PC-3 (cell line): ENCODE measurements at regions not wholly inside any gene's neighbourhood (a gene's known extent, or its start where the extent isn't known, plus 50 kb on each side); places are given as distances from the start of the nearest gene placed in this dataset.
A peak's percentile ranks its signal among the peaks of the same experiment; 100 is the strongest.

Source experiments
- ATAC-seq: fragments of 200-7000 bp; cut with Tn5 transposase; 2 replicates; pipeline ENCODE4 v1.9.1; 2020; ENCODE audit warnings: mild to moderate bottlenecking, moderate library complexity
- BruUV-seq: library from RNA; stranded (reverse); fragments of 400-500 nt; replicated peaks from 2 replicates; lab custom pipeline; 2021; lab: Mats Ljungman, UMichigan
- CTCF ChIA-PET: fragments of 300-600 bp; sonication (Branson Sonifier 250); formaldehyde crosslinking; loops from one replicate; lab custom pipeline; 2022; ENCODE audit warnings: antibody characterized with exemption; lab: Charles Lee
- POLR2A ChIA-PET: fragments of 300-600 bp; sonication (Branson Sonifier 250); formaldehyde crosslinking; loops from one replicate; lab custom pipeline; 2022; ENCODE audit warnings: antibody characterized with exemption; ENCODE audit not compliant: unreplicated experiment; lab: Charles Lee
- DNase-seq: peaks from one replicate; pipeline ENCODE4 v3.0.0-alpha.2; 2015
- H2AFZ ChIP-seq: fragments of 300-600 bp; sonication (generic); 2 replicates; pipeline ENCODE4 v1.6.0; 2016; ENCODE audit warnings: antibody characterized with exemption, low read length
- H3F3A ChIP-seq: fragments of 300-600 bp; sonication (generic); one replicate; pipeline ENCODE4 v1.6.0; 2017; ENCODE audit warnings: antibody characterized with exemption, low read length, control low read depth, mild to moderate bottlenecking; ENCODE audit not compliant: unreplicated experiment
- H3K27ac ChIP-seq: fragments of 300-600 bp; sonication (generic); 2 replicates; pipeline ENCODE4 v1.5.1; 2016; ENCODE audit warnings: mild to moderate bottlenecking, low read length
- H3K27me3 ChIP-seq: fragments of 300-600 bp; sonication (generic); 2 replicates; pipeline ENCODE4 v1.6.1; 2016; ENCODE audit warnings: low read length, mixed read lengths
- H3K36me3 ChIP-seq: fragments of 300-600 bp; sonication (generic); 2 replicates; pipeline ENCODE4 v1.6.1; 2016; ENCODE audit warnings: low read depth, mixed run types, low read length, mixed read lengths
- H3K4me1 ChIP-seq: fragments of 300-600 bp; sonication (generic); 2 replicates; pipeline ENCODE4 v1.5.1; 2016; ENCODE audit warnings: low read length; ENCODE audit not compliant: insufficient read depth
- H3K4me2 ChIP-seq: fragments of 300-600 bp; sonication (generic); 2 replicates; pipeline ENCODE4 v1.6.0; 2016; ENCODE audit warnings: low read length
- H3K4me3 ChIP-seq: fragments of 300-600 bp; sonication (generic); 2 replicates; pipeline ENCODE4 v1.5.1; 2016; ENCODE audit warnings: mild to moderate bottlenecking, low read length, mixed read lengths
- H3K79me2 ChIP-seq: fragments of 300-600 bp; sonication (generic); 2 replicates; pipeline ENCODE4 v1.6.1; 2017; ENCODE audit warnings: low read length, mixed read lengths
- H3K9ac ChIP-seq: fragments of 300-600 bp; sonication (generic); 2 replicates; pipeline ENCODE4 v1.6.0; 2016; ENCODE audit warnings: mild to moderate bottlenecking, low read length
- H3K9me2 ChIP-seq: fragments of 300-600 bp; sonication (generic); replicated peaks from 2 replicates; pipeline ENCODE4 v1.6.1; 2016; ENCODE audit warnings: mixed run types, low read length, mixed read lengths
- H3K9me3 ChIP-seq: fragments of 300-600 bp; sonication (generic); 2 replicates; pipeline ENCODE4 v1.6.1; 2016; ENCODE audit warnings: low read length, mixed read lengths
- H4K20me1 ChIP-seq: fragments of 300-600 bp; sonication (generic); 2 replicates; pipeline ENCODE4 v1.6.1; 2016; ENCODE audit warnings: low read length, mixed read lengths
- EZH2 ChIP-seq: fragments of 300-600 bp; sonication (generic); IDR thresholded peaks from one replicate; pipeline ENCODE4 v1.6.1; 2017; ENCODE audit warnings: antibody characterized with exemption, mild to moderate bottlenecking, low read length; ENCODE audit not compliant: unreplicated experiment
- EZH2phosphoT487 ChIP-seq: fragments of 300-600 bp; sonication (generic); IDR thresholded peaks from 2 replicates; pipeline ENCODE4 v1.6.1; 2018; ENCODE audit warnings: mild to moderate bottlenecking, antibody characterized with exemption, low read length, borderline replicate concordance
- intact Hi-C: fragments of 100-400 bp; cut with micrococcal nuclease; formaldehyde crosslinking; loops from 2 replicates; pipeline ENCODE4 v1.9.0; 2023
- TF ChIP-seq, protein P1 (sequence below): fragments of 300-600 bp; sonication (generic); conservative IDR thresholded peaks from 2 replicates; pipeline ENCODE4 v1.5.1; 2017; ENCODE audit warnings: antibody characterized with exemption, low read depth, mild to moderate bottlenecking, low read length

DNA sequence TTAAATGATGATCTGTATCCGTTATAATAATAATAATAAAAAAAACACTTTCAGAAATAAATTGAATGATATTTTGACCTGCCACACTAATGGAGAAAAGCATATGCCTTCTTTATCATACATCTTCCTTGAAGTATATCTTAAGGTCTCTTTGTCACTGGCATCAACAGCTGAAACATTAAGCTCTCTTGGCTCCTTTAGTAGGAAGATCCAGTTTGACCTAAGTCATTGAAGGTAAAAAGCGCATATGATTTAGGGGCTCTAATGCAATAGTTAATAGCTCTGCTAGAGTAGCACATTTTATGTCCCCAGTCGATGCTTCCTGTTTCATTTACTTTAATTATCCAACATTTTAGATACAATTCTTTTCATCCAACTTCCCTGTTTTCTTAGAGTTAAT, 1010.8 kb downstream of the STPG2 start:
- Histone ChIP-seq H3K9me3 (no peaks in the 10 kb centered on the region), H3K27me3 (no peaks in the 10 kb centered on the region), H2AFZ (no peak overlapping the region), H3F3A (no peaks in the 10 kb centered on the region), H3K36me3 (no peaks in the 10 kb centered on the region), H4K20me1 (no peaks in the 10 kb centered on the region), H3K4me1 (no peaks in the 10 kb centered on the region), H3K4me2 (no peak overlapping the region), H3K4me3 (no peak overlapping the region), H3K9me2 (no peaks in the 10 kb centered on the region), H3K27ac (no peak overlapping the region), H3K79me2 (no peaks in the 10 kb centered on the region), H3K9ac (no peak overlapping the region)
- no peak for DNase-seq
- TF ChIP-seq EZH2 (no peak), EZH2phosphoT487 (no peak)
- TF ChIP-seq, protein P1, sequence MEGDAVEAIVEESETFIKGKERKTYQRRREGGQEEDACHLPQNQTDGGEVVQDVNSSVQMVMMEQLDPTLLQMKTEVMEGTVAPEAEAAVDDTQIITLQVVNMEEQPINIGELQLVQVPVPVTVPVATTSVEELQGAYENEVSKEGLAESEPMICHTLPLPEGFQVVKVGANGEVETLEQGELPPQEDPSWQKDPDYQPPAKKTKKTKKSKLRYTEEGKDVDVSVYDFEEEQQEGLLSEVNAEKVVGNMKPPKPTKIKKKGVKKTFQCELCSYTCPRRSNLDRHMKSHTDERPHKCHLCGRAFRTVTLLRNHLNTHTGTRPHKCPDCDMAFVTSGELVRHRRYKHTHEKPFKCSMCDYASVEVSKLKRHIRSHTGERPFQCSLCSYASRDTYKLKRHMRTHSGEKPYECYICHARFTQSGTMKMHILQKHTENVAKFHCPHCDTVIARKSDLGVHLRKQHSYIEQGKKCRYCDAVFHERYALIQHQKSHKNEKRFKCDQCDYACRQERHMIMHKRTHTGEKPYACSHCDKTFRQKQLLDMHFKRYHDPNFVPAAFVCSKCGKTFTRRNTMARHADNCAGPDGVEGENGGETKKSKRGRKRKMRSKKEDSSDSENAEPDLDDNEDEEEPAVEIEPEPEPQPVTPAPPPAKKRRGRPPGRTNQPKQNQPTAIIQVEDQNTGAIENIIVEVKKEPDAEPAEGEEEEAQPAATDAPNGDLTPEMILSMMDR = no peak
- no peak for ATAC-seq
- ChIA-PET POLR2A (no interaction called here), CTCF (no interaction called here)
- intact Hi-C loops = no loop called here
- BruUV-seq = no TSS peak

DNA sequence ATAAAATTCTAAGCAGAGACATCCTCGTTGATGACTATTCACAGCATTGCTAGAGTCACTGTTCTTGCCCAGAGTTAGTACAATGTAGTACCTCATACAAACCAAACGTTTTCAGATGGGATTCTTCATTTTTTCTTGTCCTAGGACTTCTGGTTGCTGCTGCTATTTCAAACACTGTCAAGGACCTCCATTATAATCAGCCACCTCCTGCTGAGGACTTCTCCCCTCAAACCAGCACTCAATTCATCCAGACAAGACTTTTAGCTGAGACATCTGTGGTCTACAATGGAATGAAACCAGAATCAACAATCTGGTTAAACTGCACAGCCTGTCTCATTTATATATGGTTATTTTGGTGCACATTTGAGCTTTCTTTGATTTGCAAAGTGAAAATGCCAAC, 1008.8 kb downstream of the STPG2 start:
- no peak for DNase-seq
- no peak overlapping the region for H3K4me3 ChIP-seq
- H4K20me1 ChIP-seq = no peaks in the 10 kb centered on the region
- no peak overlapping the region for H3K27ac ChIP-seq
- no peak overlapping the region for H3K4me2 ChIP-seq
- BruUV-seq = no TSS peak
- H3K9me2 ChIP-seq = no peaks in the 10 kb centered on the region
- H3K9me3 ChIP-seq = no peaks in the 10 kb centered on the region
- no peak for ATAC-seq
- H2AFZ ChIP-seq = no peak overlapping the region
- no peaks in the 10 kb centered on the region for H3K79me2 ChIP-seq
- H3K27me3 ChIP-seq = no peaks in the 10 kb centered on the region
- H3K9ac ChIP-seq = no peak overlapping the region
- H3K4me1 ChIP-seq = no peaks in the 10 kb centered on the region
- no peaks in the 10 kb centered on the region for H3K36me3 ChIP-seq
- TF ChIP-seq EZH2phosphoT487 (no peak), EZH2 (no peak)
- TF ChIP-seq, protein P1 = no peak
- CTCF ChIA-PET = no interaction called here
- POLR2A ChIA-PET = no interaction called here
- intact Hi-C loops = no loop called here
- no peaks in the 10 kb centered on the region for H3F3A ChIP-seq

DNA sequence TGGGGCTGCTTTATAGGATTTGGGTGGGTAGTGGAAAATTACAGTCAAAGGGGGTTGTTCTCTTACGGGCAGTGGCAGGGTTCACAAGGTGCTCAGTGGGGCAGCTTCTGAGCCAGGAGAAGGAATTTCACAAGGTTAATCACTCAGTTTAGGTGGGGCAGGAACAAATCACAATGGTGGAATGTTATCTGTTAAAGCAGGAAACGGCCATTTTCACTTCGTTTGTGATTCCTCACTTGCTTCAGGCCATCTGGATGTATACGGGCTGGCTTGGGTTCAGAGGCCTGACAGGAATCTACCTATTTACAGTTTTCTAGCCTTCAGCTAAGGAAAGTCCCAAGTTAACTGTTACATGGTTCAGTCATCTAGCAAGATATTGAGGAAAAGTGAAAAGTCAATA, 1003.5 kb downstream of the STPG2 start:
- H3K36me3 ChIP-seq = no peaks in the 10 kb centered on the region

More for the DNA sequence above, 1003.5 kb downstream of the STPG2 start:
- no peaks in the 10 kb centered on the region for H3K9me2 ChIP-seq
- ChIA-PET CTCF (no interaction called here), POLR2A (no interaction called here)
- TF ChIP-seq, protein P1 = no peak
- TF ChIP-seq EZH2 = no peak
- no peak for TF ChIP-seq EZH2phosphoT487
- H4K20me1 ChIP-seq = no peaks in the 10 kb centered on the region
- no peak overlapping the region for H2AFZ ChIP-seq
- ATAC-seq = no peak; the same call in 1 of the 2 replicates
- peak; percentile 2 for DNase-seq
- H3K4me3 ChIP-seq = no peak overlapping the region
- no peak overlapping the region for H3K9ac ChIP-seq
- H3K27ac ChIP-seq = no peak overlapping the region
- intact Hi-C loops = no loop called here
- H3K9me3 ChIP-seq = no peaks in the 10 kb centered on the region
- no peaks in the 10 kb centered on the region for H3K27me3 ChIP-seq
- H3K4me1 ChIP-seq = no peaks in the 10 kb centered on the region
- H3K79me2 ChIP-seq = no peaks in the 10 kb centered on the region
- BruUV-seq = no TSS peak
- no peak overlapping the region for H3K4me2 ChIP-seq
- H3F3A ChIP-seq = no peaks in the 10 kb centered on the region
